ENCODE measurements at regions not wholly inside any gene's neighbourhood (a gene's known extent, or its start where the extent isn't known, plus 50 kb on each side); places are given as distances from the start of the nearest gene placed in this dataset.

DNA sequence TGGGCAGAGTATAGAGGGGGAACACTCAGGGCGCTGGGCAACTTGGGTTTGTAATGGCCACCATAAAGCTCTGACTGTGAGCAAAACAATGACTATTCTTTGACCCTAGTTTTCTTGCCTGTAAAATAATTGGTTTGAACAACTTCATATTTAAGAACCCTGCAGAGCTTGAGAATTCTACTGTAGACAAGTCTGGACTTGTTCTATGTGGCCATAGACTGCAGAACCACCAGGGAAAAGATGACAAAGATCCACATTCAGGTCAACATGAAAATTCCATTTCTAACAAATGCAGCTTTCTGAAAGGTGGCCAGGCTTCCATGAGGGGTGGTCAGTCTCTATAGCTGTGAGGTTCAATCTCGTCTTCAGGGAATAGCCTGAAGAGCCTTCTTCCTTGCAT lies 239.4 kb upstream of the LRRN1 start:
- DNase-seq: no peak

DNA sequence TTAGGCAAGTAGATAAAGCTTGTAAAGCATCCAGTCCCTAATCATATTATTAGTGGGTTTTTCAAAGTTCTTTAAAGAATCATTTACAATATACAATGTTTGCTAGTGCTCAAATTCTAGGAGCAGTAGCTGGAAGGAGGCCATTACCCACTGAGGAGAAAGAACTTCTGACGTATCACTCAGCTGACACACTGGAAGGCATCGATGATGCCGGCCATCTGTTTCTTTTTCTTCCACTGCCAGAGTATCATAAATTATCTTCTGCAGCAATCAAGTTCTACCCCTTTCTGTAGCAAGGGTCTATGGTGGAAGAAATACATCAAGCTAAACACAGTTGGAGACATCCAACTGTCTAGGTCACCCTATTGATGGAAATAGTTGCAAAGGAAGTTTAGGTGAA lies 243.2 kb upstream of the LRRN1 start:
- DNase-seq: no peak

DNA sequence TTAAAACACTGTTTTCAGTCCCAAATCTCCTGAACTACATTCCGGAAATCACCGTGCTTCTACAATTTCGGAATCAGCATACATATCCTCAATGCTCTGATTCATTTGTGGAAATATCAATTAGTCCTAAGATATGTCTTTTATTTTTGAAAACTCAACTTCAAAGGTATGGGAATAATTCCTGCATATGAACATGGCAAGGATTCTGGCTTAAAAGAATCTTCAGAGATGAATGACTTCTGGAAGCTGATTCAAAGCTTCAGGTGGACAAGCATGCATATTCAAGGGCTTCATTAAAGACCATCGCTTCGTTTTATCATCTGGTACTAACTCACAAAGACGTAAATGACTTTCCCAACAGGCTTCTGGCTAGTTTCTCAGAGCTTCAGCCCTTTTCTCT lies 246.0 kb upstream of the LRRN1 start:
- no peak for DNase-seq

DNA sequence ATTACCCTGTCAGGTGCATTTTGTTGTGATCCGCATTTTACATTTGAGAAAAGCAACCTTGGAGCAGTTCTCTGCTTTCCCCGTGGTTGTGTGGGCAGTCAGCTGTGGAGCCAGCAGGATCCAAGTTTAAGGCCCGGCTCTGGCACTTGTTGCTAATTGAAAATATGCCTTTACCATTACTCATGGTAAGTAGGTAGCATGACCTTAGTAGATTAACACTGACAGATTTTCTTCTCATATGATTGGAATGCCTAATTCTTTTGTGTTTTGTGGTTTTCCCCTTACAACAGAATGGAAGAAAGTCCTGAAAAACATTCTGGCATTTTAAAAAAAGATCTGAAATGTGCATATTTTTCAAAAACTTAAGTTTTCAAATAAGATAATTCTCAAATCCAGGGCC lies 246.5 kb upstream of the LRRN1 start:
- DNase-seq: no peak

DNA sequence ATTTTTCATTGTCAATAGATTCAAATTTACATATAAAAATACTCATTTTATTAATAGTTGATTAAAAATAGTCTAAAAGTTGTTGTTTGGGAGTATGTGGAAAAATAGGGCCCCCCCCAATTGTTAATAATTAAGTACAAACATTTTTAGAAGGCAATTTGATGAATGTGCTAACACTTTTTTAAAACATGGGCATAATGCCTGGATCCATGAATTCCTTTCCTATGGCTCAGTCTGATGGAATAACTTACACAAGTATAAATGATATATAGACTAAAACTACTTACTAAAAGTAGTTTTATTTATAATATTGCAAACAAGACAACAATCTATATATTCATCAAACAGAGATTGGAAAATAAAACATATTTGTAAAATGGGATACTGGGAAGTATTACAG lies 247.2 kb upstream of the LRRN1 start:
- no peak for DNase-seq

DNA sequence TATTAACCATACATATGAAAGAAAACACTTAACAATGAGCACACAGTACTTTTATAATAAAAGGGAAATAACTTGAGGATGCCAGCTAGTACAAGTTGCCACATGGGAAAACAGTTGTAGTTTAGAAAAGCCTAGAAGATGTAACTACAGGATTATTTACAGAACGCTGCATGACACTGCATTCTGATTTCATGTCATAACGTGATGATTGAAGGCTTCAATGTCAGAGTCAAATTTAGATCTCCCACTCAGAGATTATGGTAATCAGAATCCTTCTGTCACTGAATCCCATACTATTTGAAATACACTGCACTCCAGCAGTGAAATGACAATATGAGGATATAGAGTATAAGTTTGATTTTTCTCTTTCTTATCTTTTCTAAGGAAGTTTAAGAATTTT lies 253.9 kb upstream of the LRRN1 start:
- DNase-seq: no peak

DNA sequence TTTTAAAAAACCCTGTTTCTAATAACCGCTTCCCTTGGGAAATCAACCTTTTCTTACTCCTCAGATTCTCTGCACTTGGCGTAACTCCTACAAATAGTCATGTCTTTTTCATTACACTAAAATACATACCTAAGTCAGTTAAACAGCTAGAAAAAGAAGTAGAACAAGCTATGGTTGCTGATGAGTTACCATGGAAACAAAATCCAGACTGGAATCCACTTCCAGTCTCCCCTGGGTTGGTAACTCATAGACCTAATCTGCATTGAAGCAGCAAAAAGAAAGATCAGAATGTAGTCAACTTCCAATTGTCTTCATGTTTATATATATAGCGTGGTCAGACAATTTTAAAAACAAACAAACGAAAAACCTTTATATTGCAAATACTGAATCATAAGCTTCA lies 260.8 kb upstream of the LRRN1 start:
- no peak for DNase-seq

DNA sequence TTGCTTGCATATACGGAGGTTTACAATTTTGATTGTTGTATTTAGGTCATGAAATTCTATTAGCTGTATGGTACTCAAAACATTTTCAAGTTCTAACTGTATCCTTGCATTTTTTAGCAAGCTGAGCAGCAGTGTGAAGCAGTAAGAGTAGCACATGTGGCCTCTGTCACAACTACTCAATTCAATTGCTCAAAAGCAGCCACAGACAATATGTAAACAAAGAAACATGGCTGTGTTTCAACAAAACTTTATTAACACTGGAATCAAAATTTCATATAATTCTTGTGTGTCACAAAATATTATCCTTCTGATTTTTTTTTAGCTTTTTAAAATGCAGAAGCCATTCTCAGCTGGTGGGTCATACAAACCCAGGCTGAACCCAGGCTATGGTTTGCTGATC lies 266.7 kb upstream of the LRRN1 start:
- no peak for DNase-seq

DNA sequence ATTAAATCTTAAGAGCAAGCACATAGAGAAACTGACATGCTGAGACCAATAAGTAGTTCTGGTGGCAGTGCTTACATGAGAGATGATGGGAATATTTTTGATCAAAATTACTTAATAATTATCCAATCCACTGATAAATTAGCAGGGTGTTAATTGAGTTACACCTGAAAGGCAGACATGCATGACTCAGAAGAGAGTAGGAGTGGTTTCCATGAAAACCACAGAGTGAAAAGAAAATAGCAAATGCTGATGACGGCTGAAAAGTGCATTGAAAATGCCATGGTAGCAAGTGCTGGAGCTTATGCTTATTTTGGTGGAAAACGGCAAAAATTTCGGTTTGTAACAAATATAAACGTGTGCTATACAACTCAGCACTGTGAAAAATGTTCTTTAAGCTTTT lies 267.8 kb upstream of the LRRN1 start:
- DNase-seq: no peak

DNA sequence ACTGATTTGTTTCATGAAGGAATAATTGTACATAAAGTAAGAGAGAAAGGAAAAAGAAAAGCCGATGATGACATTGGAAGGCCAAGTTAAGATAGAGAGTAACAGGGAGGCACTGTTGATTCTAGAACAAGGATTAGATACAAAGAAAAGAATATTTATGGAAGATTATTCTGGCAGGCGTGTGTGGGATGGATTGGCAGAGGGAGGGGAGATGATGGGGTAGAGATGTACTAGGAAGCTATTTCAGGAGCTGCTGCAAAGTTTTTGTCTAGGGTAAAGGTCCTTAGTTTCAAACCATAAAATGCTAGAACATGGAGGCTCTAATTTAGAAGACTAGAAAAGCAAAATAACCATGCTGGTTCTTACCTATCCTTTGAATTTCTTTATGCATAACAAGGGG lies 280.0 kb upstream of the LRRN1 start:
- DNase-seq: no peak

DNA sequence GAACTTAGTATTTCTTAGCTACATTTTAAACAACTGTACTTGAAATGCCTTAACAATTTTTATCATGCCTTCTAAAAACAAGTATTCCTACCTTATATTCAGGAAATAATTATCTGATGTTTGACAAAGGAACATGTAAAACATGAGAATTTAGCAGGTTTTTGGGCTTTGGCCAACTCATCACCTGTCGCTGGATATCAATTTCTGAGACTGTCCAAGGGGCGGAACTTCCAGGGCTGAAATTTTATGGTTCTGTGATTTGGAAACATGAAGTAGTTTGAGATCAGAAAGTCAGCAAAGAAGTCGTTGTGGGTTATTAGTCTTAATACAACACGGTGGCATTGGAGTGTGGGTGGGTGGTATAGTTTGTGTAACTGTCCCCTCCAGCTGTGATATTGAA lies 282.2 kb upstream of the LRRN1 start:
- no peak for DNase-seq

DNA sequence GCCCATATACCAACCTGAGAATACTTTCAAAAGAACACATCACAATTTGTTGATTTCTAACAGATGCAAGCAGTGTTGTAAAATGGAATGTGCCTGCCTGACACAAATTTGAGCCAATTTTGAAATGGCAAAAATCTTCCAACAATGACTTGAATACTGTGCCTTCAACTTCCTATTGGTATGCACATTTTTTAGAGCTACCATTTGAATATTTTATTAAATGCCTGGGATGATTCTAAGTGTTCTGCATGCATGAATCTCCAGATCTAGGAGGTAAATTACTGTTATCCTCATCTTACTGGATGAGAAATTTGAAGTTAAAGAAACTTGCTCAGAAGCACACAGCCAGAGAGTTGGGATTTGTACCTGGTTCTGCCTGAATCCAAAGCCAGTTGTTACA lies 282.8 kb upstream of the LRRN1 start:
- no peak for DNase-seq

DNA sequence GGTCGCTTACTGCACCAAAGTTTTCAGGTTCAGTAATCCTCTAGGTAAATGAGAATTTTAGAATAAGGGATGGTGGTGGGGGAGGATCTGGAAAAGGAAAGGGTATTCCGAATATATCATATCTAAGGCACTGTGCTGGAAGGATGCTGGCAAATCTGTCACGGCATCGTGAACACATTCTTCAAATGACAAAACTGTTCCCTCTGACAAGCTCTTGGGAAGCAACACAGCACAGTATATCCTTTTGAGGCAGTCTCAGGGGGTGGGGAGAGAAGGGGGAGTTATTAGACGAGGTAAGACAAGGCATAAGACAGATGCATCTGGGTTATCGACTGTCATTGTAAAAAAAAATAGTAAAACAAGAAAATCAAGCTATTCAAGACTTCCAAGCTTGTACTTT lies 289.6 kb upstream of the LRRN1 start:
- no peak for DNase-seq

DNA sequence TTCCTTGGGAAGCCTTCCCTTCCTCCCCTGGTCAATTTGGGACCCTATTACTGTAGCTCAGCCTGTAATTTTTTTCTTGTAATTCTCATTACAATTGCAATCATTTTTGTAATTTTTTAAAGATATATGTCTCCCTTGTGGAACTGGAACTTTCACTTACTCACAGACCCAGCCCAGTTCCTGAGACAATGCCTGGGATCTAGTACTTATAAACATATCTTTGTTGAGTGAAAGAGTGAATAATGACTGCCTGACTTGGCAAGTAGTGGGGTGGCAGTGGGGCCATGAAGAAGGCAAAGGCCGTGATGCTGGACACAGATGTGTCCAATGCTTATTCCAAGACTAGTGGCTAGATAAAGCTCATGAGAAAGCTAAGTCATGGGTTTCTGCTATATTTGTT lies 294.5 kb upstream of the LRRN1 start:
- DNase-seq: no peak

DNA sequence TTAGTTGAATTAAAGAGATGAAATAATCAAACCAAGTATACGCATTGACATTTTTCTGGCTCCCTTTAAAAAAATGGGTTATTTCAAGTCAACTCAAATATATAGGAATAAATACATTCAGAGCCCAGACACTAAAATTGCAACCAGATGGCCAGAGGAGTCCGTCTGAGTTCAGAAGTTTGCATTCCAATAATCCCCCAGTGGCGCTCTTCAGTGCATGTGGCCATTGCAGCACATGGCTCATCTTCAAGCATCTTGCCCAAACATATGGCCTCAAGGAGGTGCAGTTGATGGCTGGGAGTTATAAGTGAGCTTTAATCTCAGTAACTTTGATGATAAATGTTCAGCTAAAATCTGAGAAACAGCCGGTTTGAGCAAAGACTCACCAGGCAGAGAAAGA lies 295.8 kb upstream of the LRRN1 start:
- no peak for DNase-seq

DNA sequence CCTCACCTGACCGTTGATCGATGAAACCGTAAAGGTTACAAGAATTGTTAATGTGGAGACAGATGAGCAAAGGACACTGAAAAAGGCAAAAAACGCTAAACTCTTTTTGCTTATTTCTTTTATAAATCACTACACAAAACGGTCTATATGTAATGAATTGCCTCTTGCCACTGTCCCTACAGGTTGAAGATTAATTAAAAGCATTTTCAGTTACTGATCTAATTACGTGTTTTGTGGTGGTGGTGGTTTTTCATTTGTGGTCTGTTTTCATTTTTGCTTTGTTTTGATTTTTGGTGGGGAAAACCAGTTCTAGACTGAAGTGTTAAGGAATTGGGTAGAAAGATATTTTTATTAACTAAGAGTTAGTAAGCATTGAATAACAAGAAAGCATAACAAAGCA lies 299.2 kb upstream of the LRRN1 start:
- DNase-seq: no peak

DNA sequence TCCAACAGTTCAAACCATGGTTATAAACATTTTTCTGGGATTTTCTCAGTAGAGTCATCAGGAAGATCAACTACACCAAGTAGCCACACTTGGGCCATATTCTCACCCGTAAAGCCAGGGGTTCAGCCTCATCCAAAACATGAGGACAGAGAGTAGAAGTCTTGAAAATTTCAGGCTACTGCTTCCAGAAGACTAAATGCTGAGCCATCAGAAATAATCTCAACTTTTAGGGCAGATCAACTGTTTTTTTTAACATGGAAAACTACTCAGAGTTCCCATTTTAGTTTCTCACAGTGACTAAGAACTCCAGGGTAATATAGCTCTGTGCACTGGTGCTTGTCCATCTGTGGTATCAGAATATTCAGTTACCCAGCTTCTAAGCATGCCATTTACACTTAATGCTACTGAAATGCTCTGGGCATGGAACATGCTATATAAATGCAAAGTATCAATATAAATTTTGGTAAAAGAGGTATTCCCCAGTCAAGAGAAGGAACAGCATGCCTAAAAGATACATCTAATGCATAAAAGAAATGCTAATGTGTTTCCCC lies 300.1 kb upstream of the LRRN1 start:
- no peak for DNase-seq

DNA sequence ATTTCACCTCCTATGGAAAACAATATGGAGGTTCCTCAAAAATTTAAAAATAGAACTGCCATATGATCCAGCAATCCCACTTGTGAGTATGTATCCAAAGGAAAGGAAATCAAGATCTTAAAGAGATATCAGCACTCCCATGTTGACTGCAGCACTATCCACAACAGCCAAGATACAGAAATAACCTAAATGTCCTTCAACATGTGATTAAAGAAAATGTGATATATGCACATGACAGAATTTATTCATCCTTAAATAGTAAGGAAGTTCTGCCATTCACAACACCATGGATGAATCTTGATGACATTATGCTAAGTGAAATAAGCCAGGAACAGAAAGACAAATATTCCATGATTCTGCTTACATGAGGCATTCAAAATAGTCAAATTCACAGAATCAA lies 303.6 kb upstream of the LRRN1 start:
- no peak for DNase-seq

DNA sequence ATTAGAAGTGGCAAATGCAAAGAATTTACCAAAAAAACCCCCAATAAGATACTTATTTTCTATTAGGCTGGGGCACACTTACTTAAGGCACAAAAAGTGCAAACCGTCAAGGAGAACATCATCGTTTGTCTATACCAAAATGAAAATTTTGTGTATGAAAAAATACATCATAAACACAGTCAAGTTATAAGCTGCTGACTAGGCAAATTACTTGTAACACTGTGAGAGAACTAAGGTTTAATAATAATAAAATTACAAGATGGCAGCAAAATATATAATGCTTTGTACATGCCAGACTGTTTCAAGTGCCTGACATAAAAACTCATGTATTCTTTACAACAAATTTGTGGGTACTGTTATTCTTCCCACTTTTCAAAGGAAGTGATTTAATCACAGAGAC lies 297.2 kb upstream of the CRBN start:
- DNase-seq: no peak

DNA sequence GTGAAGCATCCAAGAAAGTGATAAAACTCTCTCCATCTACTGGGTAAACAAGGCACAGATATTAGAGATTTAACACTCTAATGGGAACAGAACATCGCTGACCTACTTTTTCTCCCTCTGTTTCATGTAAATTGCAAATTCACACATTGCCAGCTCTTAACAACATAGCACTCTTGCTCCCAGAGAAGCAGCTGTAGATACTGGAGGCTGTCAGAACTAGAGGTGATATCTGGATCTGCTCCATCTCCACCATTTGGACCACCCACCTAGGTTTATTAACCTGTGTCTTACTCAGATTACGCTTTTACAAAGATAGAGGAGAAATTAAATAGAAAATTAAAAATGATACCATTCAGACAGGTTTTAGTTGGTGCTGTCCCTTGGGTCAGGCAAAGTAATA lies 289.1 kb upstream of the CRBN start:
- DNase-seq: no peak

DNA sequence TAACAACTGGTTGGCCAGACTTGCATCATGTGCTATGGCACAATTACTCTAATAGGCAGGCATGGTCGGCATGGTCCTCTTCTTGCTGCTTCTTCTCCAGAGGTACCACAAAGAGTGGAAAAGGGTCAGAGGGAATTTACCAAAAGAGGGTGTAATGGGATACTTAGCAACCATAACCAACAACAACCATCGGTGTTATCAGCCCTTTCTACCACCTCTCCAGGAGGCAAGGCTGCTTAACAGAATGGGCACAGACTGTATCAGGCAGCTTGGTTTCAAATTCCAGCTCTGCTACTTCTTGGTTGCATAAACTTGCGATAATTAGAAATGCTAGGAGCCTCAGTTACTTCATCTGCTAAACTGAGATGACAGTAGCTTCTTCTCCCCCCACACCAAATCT lies 284.6 kb upstream of the CRBN start:
- no peak for DNase-seq

DNA sequence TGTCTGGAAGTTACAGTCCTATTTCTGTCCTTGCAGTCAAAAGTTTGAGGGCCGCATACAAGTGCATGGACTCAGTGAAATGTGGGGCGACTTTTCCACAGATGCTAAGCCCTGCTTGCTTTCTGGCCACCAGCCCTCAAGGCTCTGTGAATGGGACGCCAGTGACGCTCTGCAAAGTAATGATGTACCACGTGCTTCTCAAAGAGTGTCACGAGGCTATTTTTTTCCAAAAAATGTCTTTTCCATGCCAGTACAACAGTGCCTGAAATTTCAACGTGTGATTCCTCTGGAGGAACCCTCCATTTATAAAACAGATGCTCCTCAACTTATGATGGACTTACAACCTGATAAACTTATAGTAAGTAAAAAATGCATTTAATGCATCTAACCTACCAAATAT lies 281.8 kb upstream of the CRBN start:
- DNase-seq: no peak

DNA sequence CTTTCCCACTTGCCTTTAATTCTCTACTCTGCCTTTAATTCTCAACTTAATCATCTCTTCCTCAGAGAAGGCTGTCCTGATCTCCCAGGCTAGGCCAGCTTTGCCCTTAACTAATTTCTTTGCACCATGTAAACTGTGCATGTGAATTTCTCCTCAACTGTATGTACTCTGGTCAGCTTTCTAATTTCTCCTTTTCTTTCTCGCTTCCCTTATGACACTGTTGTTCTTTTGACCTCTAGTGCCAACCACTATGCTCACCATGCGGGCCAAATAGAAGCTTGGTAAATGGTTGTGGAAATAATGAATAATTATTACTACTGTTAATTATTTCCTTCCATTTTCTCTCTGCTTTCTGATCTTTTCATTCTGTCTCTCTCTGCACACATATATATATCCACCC lies 269.0 kb upstream of the CRBN start:
- DNase-seq: no peak

DNA sequence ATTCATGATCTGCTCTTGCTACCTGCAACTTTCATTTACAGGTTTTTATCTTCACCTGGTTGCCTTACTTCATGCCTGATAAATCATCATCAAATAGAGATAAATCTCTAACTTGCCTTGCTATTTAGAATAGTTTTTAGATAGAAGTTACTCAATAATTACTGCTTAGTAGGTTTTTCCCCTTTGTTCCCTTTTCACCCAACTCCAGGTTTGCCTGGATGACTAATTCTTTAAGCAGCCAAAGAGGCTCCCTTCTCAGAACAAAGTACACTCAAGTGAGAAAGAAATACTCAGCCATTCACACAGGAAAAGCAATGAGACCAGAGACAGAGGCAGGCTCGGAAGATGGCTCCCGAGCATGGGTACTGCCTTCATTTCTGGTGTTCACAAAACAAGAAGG lies 268.1 kb upstream of the CRBN start:
- no peak for DNase-seq

DNA sequence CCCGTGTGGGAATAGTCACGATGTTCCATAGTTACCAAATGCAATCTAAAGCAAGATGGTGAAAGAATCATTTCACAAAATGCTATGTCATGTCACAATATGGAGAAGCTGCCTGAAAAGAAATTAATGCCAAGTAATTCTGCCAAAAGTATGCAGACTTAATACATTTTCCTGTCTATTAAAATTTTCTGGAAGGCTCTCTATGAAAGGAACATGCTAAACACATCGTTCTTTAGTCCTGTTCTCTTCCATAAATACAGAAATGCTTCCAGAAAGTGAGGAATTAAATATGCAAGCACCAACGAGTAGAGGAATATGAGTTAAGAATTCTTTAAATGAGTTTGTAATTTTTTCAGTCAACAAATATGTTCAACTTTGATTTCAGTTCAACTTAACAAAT lies 266.8 kb upstream of the CRBN start:
- DNase-seq: no peak

DNA sequence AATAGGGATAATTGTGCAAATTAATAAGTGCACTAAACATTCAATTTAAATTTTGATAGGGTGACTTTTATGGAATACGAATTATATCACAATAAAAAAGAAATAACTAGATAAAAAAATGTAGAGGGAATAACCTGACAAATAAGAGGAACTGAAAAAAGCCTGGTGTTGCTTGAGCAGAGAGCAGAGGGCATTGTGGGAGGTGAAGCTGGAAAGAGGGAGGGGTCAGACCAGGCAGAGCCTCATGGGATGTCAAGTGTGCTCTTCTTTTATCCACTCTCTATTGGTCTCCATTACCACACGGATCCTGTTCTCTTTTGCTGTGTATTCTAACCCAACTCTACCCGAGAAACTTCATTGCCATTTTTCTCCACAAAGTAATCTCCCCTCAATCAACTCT lies 264.0 kb upstream of the CRBN start:
- DNase-seq: no peak
